Erythroblast (primary cell): ENCODE measurements at regions not wholly inside any gene's neighbourhood (a gene's known extent, or its start where the extent isn't known, plus 50 kb on each side); places are given as distances from the start of the nearest gene placed in this dataset.

Experiments
- GATA1 ChIP-seq: IDR thresholded peaks from 2 replicates; pipeline ENCODE4 v1.6.1; 2011; ENCODE audit warnings: low read depth, mild to moderate bottlenecking, control low read depth, low read length, moderate library complexity
- POLR2A ChIP-seq: IDR thresholded peaks from 2 replicates; pipeline ENCODE4 v1.6.1; 2011; ENCODE audit warnings: mild to moderate bottlenecking, low read length

DNA sequence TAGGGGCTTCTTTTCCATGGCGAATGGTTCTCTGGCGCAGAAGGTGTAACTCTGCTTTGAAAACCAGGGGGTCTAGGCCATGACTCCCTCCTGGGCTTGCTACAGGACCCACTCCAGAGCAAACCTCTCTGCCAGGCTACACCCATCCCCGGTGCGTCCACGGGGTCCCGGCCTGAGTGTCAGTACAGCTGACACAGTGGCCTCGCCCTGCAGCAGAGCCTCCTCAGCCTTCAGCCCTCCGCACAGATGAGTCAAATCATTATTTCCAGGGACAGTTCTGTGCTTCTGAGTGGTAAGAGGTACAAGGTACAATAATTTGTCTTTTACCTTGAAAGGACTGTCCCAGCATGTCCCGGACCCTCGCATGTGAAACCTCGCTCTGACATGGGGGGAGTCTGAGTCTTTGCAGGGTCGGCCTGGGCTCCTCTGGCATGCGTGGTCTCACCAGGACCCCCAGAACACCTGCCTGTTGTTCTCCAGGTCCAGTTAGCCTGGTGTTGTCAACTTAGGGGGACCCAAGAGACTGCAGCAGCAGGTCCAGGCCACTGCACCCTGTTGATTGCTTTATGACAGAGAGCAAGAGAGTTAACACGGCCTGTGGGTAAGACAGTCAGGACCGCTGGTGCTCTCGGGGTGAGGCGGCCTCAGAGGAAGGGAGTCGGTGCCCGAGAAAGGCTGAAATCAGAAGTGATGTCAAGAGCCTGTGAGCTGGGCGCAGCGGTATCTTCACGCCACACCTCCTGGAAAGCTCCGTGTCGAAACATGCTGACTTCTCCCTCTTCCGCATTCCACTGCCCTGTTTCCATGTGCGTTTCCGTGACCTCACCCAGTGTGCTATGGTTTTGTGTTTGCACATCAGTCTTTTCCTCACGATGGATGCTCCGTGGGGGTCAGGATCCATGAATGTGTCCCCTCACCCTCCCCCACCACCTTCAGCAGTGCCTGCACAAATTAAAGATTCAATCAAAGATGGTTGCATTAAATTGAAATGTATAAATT lies 340.1 kb downstream of the EIPR1 start:
- TF ChIP-seq POLR2A = no peak
- no peak for TF ChIP-seq GATA1
